IPS-20b (cell line): ENCODE measurements at regions not wholly inside any gene's neighbourhood (a gene's known extent, or its start where the extent isn't known, plus 50 kb on each side); places are given as distances from the start of the nearest gene placed in this dataset.

Experiments
- H3K27ac ChIP-seq: one replicate; pipeline ENCODE4 v1.5.1; 2013; ENCODE audit warnings: low read length
- H3K27me3 ChIP-seq: 2 replicates; pipeline ENCODE4 v1.6.1; 2013; ENCODE audit warnings: mild to moderate bottlenecking, low read length, inconsistent platforms; ENCODE audit not compliant: insufficient read depth
- H3K36me3 ChIP-seq: 2 replicates; pipeline ENCODE4 v1.6.1; 2013; ENCODE audit warnings: low read depth, mild to moderate bottlenecking, inconsistent platforms, low read length, moderate library complexity; ENCODE audit not compliant: insufficient read depth
- H3K4me1 ChIP-seq: 2 replicates; pipeline ENCODE4 v1.6.1; 2013; ENCODE audit warnings: mild to moderate bottlenecking, control low read depth, inconsistent platforms, low read length, moderate library complexity; ENCODE audit not compliant: insufficient read depth
- H3K4me3 ChIP-seq: 2 replicates; pipeline ENCODE4 v1.5.1; 2013; ENCODE audit warnings: mild to moderate bottlenecking, low read length, inconsistent platforms
- H3K9ac ChIP-seq: 2 replicates; pipeline ENCODE4 v1.6.1; 2013; ENCODE audit warnings: low read depth, mild to moderate bottlenecking, inconsistent platforms, low read length, moderate library complexity
- H3K9me3 ChIP-seq: 2 replicates; pipeline ENCODE4 v1.6.1; 2013; ENCODE audit warnings: mild to moderate bottlenecking, low read depth, low read length, inconsistent platforms; ENCODE audit not compliant: insufficient read depth

GRCh38 chr10:28160866-28161405 lies 141.9 kb downstream of the MPP7 start:
- Histone ChIP-seq H3K4me3 (no peak overlapping the region), H3K27me3 (no peaks in the 10 kb centered on the region), H3K9ac (no peak overlapping the region), H3K36me3 (no peaks in the 10 kb centered on the region), H3K4me1 (0 out of 2 replicates have a peak, but pooled peaks cover 3% of the 10 kb centered on the region), H3K9me3 (no peaks in the 10 kb centered on the region), H3K27ac (no peak overlapping the region)

- Histone ChIP-seq H3K27ac (no peak overlapping the region), H3K4me3 (no peak overlapping the region)
These were observed 145.5 kb downstream of the MPP7 start for GRCh38 chr10:28157379-28157778.

GRCh38 chr10:28155726-28156125 lies 147.1 kb downstream of the MPP7 start:
- no peaks in the 10 kb centered on the region for H3K36me3 ChIP-seq
- H3K9me3 ChIP-seq = no peaks in the 10 kb centered on the region
- H3K4me3 ChIP-seq = no peak overlapping the region
- 0 out of 2 replicates have a peak, but pooled peaks cover 3% of the 10 kb centered on the region for H3K4me1 ChIP-seq
- H3K27ac ChIP-seq = no peak overlapping the region
- no peak overlapping the region for H3K9ac ChIP-seq
- no peaks in the 10 kb centered on the region for H3K27me3 ChIP-seq

More at GRCh38 chr10:28157379-28157778, 145.5 kb downstream of the MPP7 start:
- no peaks in the 10 kb centered on the region for H3K9me3 ChIP-seq
- H3K4me1 ChIP-seq = 0 out of 2 replicates have a peak, but pooled peaks cover 3% of the 10 kb centered on the region
- no peak overlapping the region for H3K9ac ChIP-seq
- no peaks in the 10 kb centered on the region for H3K27me3 ChIP-seq
- H3K36me3 ChIP-seq = no peaks in the 10 kb centered on the region

- H3K9me3 ChIP-seq = no peaks in the 10 kb centered on the region
- no peak overlapping the region for H3K9ac ChIP-seq
- H3K36me3 ChIP-seq = no peaks in the 10 kb centered on the region
- H3K4me3 ChIP-seq = no peak overlapping the region
- peaks cover 10% of the 10 kb centered on the region; the same call in 1 of the 2 replicates for H3K4me1 ChIP-seq
- no peak overlapping the region for H3K27ac ChIP-seq
- H3K27me3 ChIP-seq = no peaks in the 10 kb centered on the region
These were observed 151.2 kb downstream of the MPP7 start for GRCh38 chr10:28151636-28152035.

GRCh38 chr10:28149746-28150145 lies 150.9 kb upstream of the ODAD2 start:
- H3K36me3 ChIP-seq = no peaks in the 10 kb centered on the region
- H3K27ac ChIP-seq = no peak overlapping the region
- no peak overlapping the region for H3K4me3 ChIP-seq
- no peaks in the 10 kb centered on the region for H3K9me3 ChIP-seq
- no peak overlapping the region for H3K9ac ChIP-seq
- H3K4me1 ChIP-seq = peaks cover 10% of the 10 kb centered on the region; the same call in 1 of the 2 replicates
- H3K27me3 ChIP-seq = no peaks in the 10 kb centered on the region

GRCh38 chr10:28147706-28148105 lies 148.8 kb upstream of the ODAD2 start:
- H3K27ac ChIP-seq = no peak overlapping the region
- peaks cover 10% of the 10 kb centered on the region; the same call in 1 of the 2 replicates for H3K4me1 ChIP-seq
- no peak overlapping the region for H3K4me3 ChIP-seq
- H3K36me3 ChIP-seq = no peaks in the 10 kb centered on the region
- no peaks in the 10 kb centered on the region for H3K27me3 ChIP-seq
- no peak overlapping the region for H3K9ac ChIP-seq
- H3K9me3 ChIP-seq = no peaks in the 10 kb centered on the region

- Histone ChIP-seq H3K27me3 (no peaks in the 10 kb centered on the region), H3K9me3 (peaks cover 16% of the 10 kb centered on the region), H3K36me3 (no peaks in the 10 kb centered on the region), H3K4me3 (no peak overlapping the region), H3K4me1 (no peaks in the 10 kb centered on the region), H3K9ac (no peak overlapping the region), H3K27ac (no peak overlapping the region)
These were observed 140.3 kb upstream of the ODAD2 start for GRCh38 chr10:28139138-28139537.

GRCh38 chr10:28137907-28138880 lies 139.3 kb upstream of the ODAD2 start:
- Histone ChIP-seq H3K4me3 (no peak overlapping the region), H3K9me3 (peaks cover 16% of the 10 kb centered on the region), H3K36me3 (no peaks in the 10 kb centered on the region), H3K27ac (no peak overlapping the region), H3K9ac (no peak overlapping the region), H3K27me3 (no peaks in the 10 kb centered on the region), H3K4me1 (no peaks in the 10 kb centered on the region)

- Histone ChIP-seq H3K36me3 (no peaks in the 10 kb centered on the region), H3K9me3 (peaks cover 16% of the 10 kb centered on the region), H3K9ac (no peak overlapping the region), H3K4me1 (no peaks in the 10 kb centered on the region), H3K4me3 (no peak overlapping the region), H3K27ac (no peak overlapping the region), H3K27me3 (no peaks in the 10 kb centered on the region)
These were observed 136.4 kb upstream of the ODAD2 start for GRCh38 chr10:28135258-28135657.

GRCh38 chr10:28130267-28130666 lies 131.4 kb upstream of the ODAD2 start:
- H3K4me3 ChIP-seq = no peak overlapping the region
- no peaks in the 10 kb centered on the region for H3K4me1 ChIP-seq
- H3K9ac ChIP-seq = no peak overlapping the region
- no peak overlapping the region for H3K27ac ChIP-seq
- H3K27me3 ChIP-seq = no peaks in the 10 kb centered on the region
- H3K36me3 ChIP-seq = no peaks in the 10 kb centered on the region
- H3K9me3 ChIP-seq = no peaks in the 10 kb centered on the region; the same call in 1 of the 2 replicates

GRCh38 chr10:28127881-28128280 lies 129.0 kb upstream of the ODAD2 start:
- Histone ChIP-seq H3K9me3 (no peaks in the 10 kb centered on the region; the same call in 1 of the 2 replicates), H3K9ac (no peak overlapping the region), H3K27me3 (no peaks in the 10 kb centered on the region), H3K27ac (no peak overlapping the region), H3K36me3 (no peaks in the 10 kb centered on the region), H3K4me1 (no peaks in the 10 kb centered on the region), H3K4me3 (no peak overlapping the region)

GRCh38 chr10:28125701-28126100 lies 126.8 kb upstream of the ODAD2 start:
- Histone ChIP-seq H3K4me3 (no peak overlapping the region), H3K4me1 (no peaks in the 10 kb centered on the region), H3K36me3 (no peaks in the 10 kb centered on the region), H3K27ac (no peak overlapping the region), H3K9ac (no peak overlapping the region), H3K27me3 (no peaks in the 10 kb centered on the region), H3K9me3 (no peaks in the 10 kb centered on the region)
